ENCODE measurements at regions not wholly inside any gene's neighbourhood (a gene's known extent, or its start where the extent isn't known, plus 50 kb on each side); places are given as distances from the start of the nearest gene placed in this dataset.

DNA sequence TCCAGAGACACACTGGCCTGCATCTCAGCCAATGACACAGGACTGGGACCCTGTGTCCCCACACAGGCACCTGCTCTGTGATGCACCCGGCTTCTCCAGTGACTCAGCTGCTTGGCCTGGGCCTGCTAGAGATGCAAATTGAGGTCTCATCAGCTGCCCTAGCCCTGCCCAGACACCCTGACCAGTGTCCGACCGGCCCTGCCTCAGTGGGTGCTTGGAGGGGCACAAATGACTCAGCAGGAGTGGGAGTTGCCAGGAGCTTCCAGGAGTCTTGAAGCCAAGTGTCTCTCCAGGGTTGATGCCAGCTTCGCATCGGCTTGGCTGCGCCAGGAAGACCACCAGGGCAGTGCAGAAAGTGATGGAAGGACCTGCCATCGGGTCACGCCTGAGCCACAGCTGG, 148.2 kb downstream of the ICE1 start:
- TF ChIP-seq, protein P1, sequence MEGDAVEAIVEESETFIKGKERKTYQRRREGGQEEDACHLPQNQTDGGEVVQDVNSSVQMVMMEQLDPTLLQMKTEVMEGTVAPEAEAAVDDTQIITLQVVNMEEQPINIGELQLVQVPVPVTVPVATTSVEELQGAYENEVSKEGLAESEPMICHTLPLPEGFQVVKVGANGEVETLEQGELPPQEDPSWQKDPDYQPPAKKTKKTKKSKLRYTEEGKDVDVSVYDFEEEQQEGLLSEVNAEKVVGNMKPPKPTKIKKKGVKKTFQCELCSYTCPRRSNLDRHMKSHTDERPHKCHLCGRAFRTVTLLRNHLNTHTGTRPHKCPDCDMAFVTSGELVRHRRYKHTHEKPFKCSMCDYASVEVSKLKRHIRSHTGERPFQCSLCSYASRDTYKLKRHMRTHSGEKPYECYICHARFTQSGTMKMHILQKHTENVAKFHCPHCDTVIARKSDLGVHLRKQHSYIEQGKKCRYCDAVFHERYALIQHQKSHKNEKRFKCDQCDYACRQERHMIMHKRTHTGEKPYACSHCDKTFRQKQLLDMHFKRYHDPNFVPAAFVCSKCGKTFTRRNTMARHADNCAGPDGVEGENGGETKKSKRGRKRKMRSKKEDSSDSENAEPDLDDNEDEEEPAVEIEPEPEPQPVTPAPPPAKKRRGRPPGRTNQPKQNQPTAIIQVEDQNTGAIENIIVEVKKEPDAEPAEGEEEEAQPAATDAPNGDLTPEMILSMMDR (conservative IDR thresholded peaks at IDR 0.05 in 1 of 2, IDR thresholded peaks at IDR 0.05 in 1 of 2; ENCODE audit: low read depth in 1 of 2, low read length in 2 of 2): no peak
- no peak for TF ChIP-seq EZH2 (IDR thresholded peaks at IDR 0.05; ENCODE audit: low read length, missing control alignments)
- Histone ChIP-seq H2AFZ (ENCODE audit: low read length) (no peak overlapping the region), H3K4me3 (replicated peaks in 1 of 4; ENCODE audit: control extremely low read depth in 1 of 4, insufficient read depth in 1 of 4, low read depth in 3 of 4, low read length in 4 of 4) (no peak overlapping the region), H3K27me3 (ENCODE audit: control insufficient read depth, insufficient read depth, low read length) (no peaks in the 10 kb centered on the region), H3K36me3 (ENCODE audit: control insufficient read depth, insufficient read depth, low read length) (no peaks in the 10 kb centered on the region), H3K27ac (ENCODE audit: insufficient read depth, low read length) (no peak overlapping the region), H3K79me2 (ENCODE audit: control insufficient read depth, insufficient read depth, low read length) (no peaks in the 10 kb centered on the region), H3K9ac (ENCODE audit: insufficient read depth, low read length) (no peak overlapping the region), H4K20me1 (ENCODE audit: control insufficient read depth, extremely low read depth, insufficient read depth, low read length) (no peaks in the 10 kb centered on the region), H3K4me2 (ENCODE audit: extremely low read depth, insufficient read depth, low read length) (no peak overlapping the region), H3K4me1 (ENCODE audit: control insufficient read depth, extremely low read depth, insufficient read depth, low read length) (no peaks in the 10 kb centered on the region), H3K9me3 (ENCODE audit: control insufficient read depth, insufficient read depth, low read depth, low read length) (no peaks in the 10 kb centered on the region)
- no peak for DNase-seq (ENCODE audit: low read depth in 2 of 2)

DNA sequence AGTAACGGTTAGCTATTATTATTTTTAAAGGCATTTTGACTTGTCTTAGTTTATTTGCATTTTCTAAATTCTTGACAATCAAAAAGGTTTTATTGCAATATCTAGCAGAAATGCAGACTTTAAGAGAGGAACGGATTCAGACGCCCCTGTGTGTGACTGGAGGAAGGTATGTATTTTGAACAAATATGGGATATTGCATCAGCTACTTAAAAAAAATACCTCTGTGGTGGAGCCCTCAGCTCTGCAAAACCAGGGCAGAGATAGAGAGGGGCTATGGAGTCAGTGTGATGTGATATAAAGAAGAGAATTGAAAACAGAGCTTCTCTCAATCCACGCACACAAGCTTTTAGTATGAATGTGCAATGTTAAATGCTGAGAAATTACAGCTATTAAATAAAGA, 142.4 kb downstream of the ICE1 start:
- no peak overlapping the region for H3K27ac ChIP-seq (ENCODE audit: insufficient read depth, low read length)
- no peak overlapping the region for H3K4me3 ChIP-seq (replicated peaks in 1 of 4; ENCODE audit: control extremely low read depth in 1 of 4, insufficient read depth in 1 of 4, low read depth in 3 of 4, low read length in 4 of 4)
- TF ChIP-seq, protein P1 (conservative IDR thresholded peaks at IDR 0.05 in 1 of 2, IDR thresholded peaks at IDR 0.05 in 1 of 2; ENCODE audit: low read depth in 1 of 2, low read length in 2 of 2): no peak
- no peak for TF ChIP-seq EZH2 (IDR thresholded peaks at IDR 0.05; ENCODE audit: low read length, missing control alignments)
- H4K20me1 ChIP-seq (ENCODE audit: control insufficient read depth, extremely low read depth, insufficient read depth, low read length): no peaks in the 10 kb centered on the region
- H3K36me3 ChIP-seq (ENCODE audit: control insufficient read depth, insufficient read depth, low read length): no peaks in the 10 kb centered on the region
- no peak for DNase-seq (ENCODE audit: low read depth in 2 of 2)
- H2AFZ ChIP-seq (ENCODE audit: low read length): no peak overlapping the region
- H3K9me3 ChIP-seq (ENCODE audit: control insufficient read depth, insufficient read depth, low read depth, low read length): no peaks in the 10 kb centered on the region
- no peaks in the 10 kb centered on the region for H3K4me1 ChIP-seq (ENCODE audit: control insufficient read depth, extremely low read depth, insufficient read depth, low read length)
- no peaks in the 10 kb centered on the region for H3K79me2 ChIP-seq (ENCODE audit: control insufficient read depth, insufficient read depth, low read length)
- no peaks in the 10 kb centered on the region for H3K27me3 ChIP-seq (ENCODE audit: control insufficient read depth, insufficient read depth, low read length)
- H3K9ac ChIP-seq (ENCODE audit: insufficient read depth, low read length): no peak overlapping the region
- H3K4me2 ChIP-seq (ENCODE audit: extremely low read depth, insufficient read depth, low read length): no peak overlapping the region

DNA sequence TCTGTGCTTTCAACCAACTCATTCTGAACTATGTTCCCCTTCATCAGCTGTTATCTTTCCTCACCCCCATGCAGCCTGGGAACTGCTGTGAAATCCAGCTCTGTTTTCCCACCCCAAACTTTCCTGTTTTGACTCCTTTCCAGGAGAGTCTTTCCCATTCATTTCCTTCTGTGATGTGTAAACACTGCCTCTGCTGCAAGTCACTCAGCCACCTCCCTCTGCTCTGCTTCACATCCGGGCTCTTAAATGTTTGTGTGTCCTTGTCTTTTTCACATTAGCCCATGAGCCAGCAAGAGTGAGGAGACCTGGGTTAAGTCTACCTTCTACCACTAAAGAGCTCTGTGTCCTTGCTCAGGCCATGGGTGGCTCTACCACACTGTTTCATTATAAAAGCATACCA, 137.5 kb downstream of the ICE1 start:
- Histone ChIP-seq H3K9me3 (ENCODE audit: control insufficient read depth, insufficient read depth, low read depth, low read length) (no peaks in the 10 kb centered on the region), H3K27ac (ENCODE audit: insufficient read depth, low read length) (no peak overlapping the region), H4K20me1 (ENCODE audit: control insufficient read depth, extremely low read depth, insufficient read depth, low read length) (no peaks in the 10 kb centered on the region), H3K79me2 (ENCODE audit: control insufficient read depth, insufficient read depth, low read length) (no peaks in the 10 kb centered on the region), H2AFZ (ENCODE audit: low read length) (no peak overlapping the region), H3K4me3 (replicated peaks in 1 of 4; ENCODE audit: control extremely low read depth in 1 of 4, insufficient read depth in 1 of 4, low read depth in 3 of 4, low read length in 4 of 4) (no peak overlapping the region), H3K36me3 (ENCODE audit: control insufficient read depth, insufficient read depth, low read length) (no peaks in the 10 kb centered on the region), H3K4me1 (ENCODE audit: control insufficient read depth, extremely low read depth, insufficient read depth, low read length) (no peaks in the 10 kb centered on the region), H3K27me3 (ENCODE audit: control insufficient read depth, insufficient read depth, low read length) (no peaks in the 10 kb centered on the region), H3K4me2 (ENCODE audit: extremely low read depth, insufficient read depth, low read length) (no peak overlapping the region), H3K9ac (ENCODE audit: insufficient read depth, low read length) (no peak overlapping the region)
- DNase-seq (ENCODE audit: low read depth in 2 of 2): no peak
- TF ChIP-seq EZH2 (IDR thresholded peaks at IDR 0.05; ENCODE audit: low read length, missing control alignments): no peak
- TF ChIP-seq, protein P1 (conservative IDR thresholded peaks at IDR 0.05 in 1 of 2, IDR thresholded peaks at IDR 0.05 in 1 of 2; ENCODE audit: low read depth in 1 of 2, low read length in 2 of 2): no peak

Data from fibroblast of lung (primary cell).